ENCODE measurements at regions not wholly inside any gene's neighbourhood (a gene's known extent, or its start where the extent isn't known, plus 50 kb on each side); places are given as distances from the start of the nearest gene placed in this dataset.

- H2AFZ ChIP-seq (ENCODE audit: insufficient read depth, low read length, poor library complexity) = no peak overlapping the region
- no peak overlapping the region for H4K8ac ChIP-seq (ENCODE audit: low read depth, low read length)
- no peak overlapping the region for H2BK5ac ChIP-seq (ENCODE audit: low read depth, low read length, poor library complexity)
- H4K12ac ChIP-seq (ENCODE audit: low read depth, low read length) = no peak overlapping the region
- H3K79me1 ChIP-seq (ENCODE audit: low read length) = peaks cover 2% of the 10 kb centered on the region
- H3K27me3 ChIP-seq (ENCODE audit: insufficient read depth, low read length) = no peaks in the 10 kb centered on the region
- no peaks in the 10 kb centered on the region for H3K36me3 ChIP-seq (ENCODE audit: control insufficient read depth in 1 of 2, insufficient read depth in 2 of 2, low read length in 2 of 2)
- H2BK120ac ChIP-seq (ENCODE audit: insufficient read depth, low read length, poor library complexity) = no peak overlapping the region
- no peak overlapping the region for H3K14ac ChIP-seq (ENCODE audit: low read length)
- no peak overlapping the region for H3K4ac ChIP-seq (ENCODE audit: low read depth, low read length)
- no peak overlapping the region for H3K27ac ChIP-seq (ENCODE audit: low read depth, low read length)
- peaks cover 0 to 1% of the 10 kb centered on the region in 2 experiments for H3K4me1 ChIP-seq (ENCODE audit: control insufficient read depth in 1 of 2, insufficient read depth in 2 of 2, low read length in 2 of 2)
- DNase-seq = no peak
- no peak overlapping the region for H3K18ac ChIP-seq (ENCODE audit: low read length)
- no peak overlapping the region for H3K23ac ChIP-seq (ENCODE audit: low read length)
- H2BK12ac ChIP-seq (ENCODE audit: low read length) = no peak overlapping the region
- no peak overlapping the region for H3K4me3 ChIP-seq (ENCODE audit: low read depth, low read length)
- H3K9ac ChIP-seq (ENCODE audit: low read length) = no peak overlapping the region
- no peak overlapping the region for H3K4me2 ChIP-seq (ENCODE audit: low read length)
- no CpG with 5 or more reads among the region's 1 CpG for WGBS (ENCODE audit: extremely low coverage, insufficient coverage, insufficient read length)
- no peak overlapping the region for H2AK5ac ChIP-seq (ENCODE audit: low read length)
- no peaks in the 10 kb centered on the region for H3K79me2 ChIP-seq (ENCODE audit: control insufficient read depth, insufficient read depth, low read length, poor library complexity)
- no peaks in the 10 kb centered on the region for H3K9me3 ChIP-seq (ENCODE audit: insufficient read depth, low read depth, low read length)
- H4K91ac ChIP-seq (ENCODE audit: low read depth, low read length) = no peak overlapping the region
Observed at GRCh38 chr15:39246523-39246922, 334.4 kb upstream of the THBS1 start.

- H3K27me3 ChIP-seq (ENCODE audit: insufficient read depth, low read length) = no peaks in the 10 kb centered on the region
- no peak overlapping the region for H4K8ac ChIP-seq (ENCODE audit: low read depth, low read length)
- H3K79me2 ChIP-seq (ENCODE audit: control insufficient read depth, insufficient read depth, low read length, poor library complexity) = no peaks in the 10 kb centered on the region
- no peak overlapping the region for H3K4me2 ChIP-seq (ENCODE audit: low read length)
- H3K79me1 ChIP-seq (ENCODE audit: low read length) = peaks cover 2% of the 10 kb centered on the region
- no peak overlapping the region for H2BK120ac ChIP-seq (ENCODE audit: insufficient read depth, low read length, poor library complexity)
- no peak for DNase-seq
- H4K12ac ChIP-seq (ENCODE audit: low read depth, low read length) = no peak overlapping the region
- no peak overlapping the region for H2AFZ ChIP-seq (ENCODE audit: insufficient read depth, low read length, poor library complexity)
- no peak overlapping the region for H3K23ac ChIP-seq (ENCODE audit: low read length)
- no peak overlapping the region for H2AK5ac ChIP-seq (ENCODE audit: low read length)
- no peak overlapping the region for H3K9ac ChIP-seq (ENCODE audit: low read length)
- no peak overlapping the region for H3K4ac ChIP-seq (ENCODE audit: low read depth, low read length)
- H2BK5ac ChIP-seq (ENCODE audit: low read depth, low read length, poor library complexity) = no peak overlapping the region
- no peak overlapping the region for H4K91ac ChIP-seq (ENCODE audit: low read depth, low read length)
- no peak overlapping the region for H3K18ac ChIP-seq (ENCODE audit: low read length)
- H3K27ac ChIP-seq (ENCODE audit: low read depth, low read length) = peak overlapping the region; percentile 20
- H3K36me3 ChIP-seq (ENCODE audit: control insufficient read depth in 1 of 2, insufficient read depth in 2 of 2, low read length in 2 of 2) = no peaks in the 10 kb centered on the region
- H3K4me3 ChIP-seq (ENCODE audit: low read depth, low read length) = no peak overlapping the region
- no peaks in the 10 kb centered on the region for H3K9me3 ChIP-seq (ENCODE audit: insufficient read depth, low read depth, low read length)
- H3K4me1 ChIP-seq (ENCODE audit: control insufficient read depth in 1 of 2, insufficient read depth in 2 of 2, low read length in 2 of 2) = peaks cover 0 to 1% of the 10 kb centered on the region in 2 experiments
- H3K14ac ChIP-seq (ENCODE audit: low read length) = no peak overlapping the region
- H2BK12ac ChIP-seq (ENCODE audit: low read length) = no peak overlapping the region
- WGBS (ENCODE audit: extremely low coverage, insufficient coverage, insufficient read length) = no CpG with 5 or more reads among the region's 1 CpG
Observed at GRCh38 chr15:39247574-39247973, 333.3 kb upstream of the THBS1 start.

- Histone ChIP-seq H3K27me3 (ENCODE audit: insufficient read depth, low read length) (no peaks in the 10 kb centered on the region), H2AFZ (ENCODE audit: insufficient read depth, low read length, poor library complexity) (no peak overlapping the region), H4K91ac (ENCODE audit: low read depth, low read length) (no peak overlapping the region), H4K12ac (ENCODE audit: low read depth, low read length) (no peak overlapping the region), H2BK12ac (ENCODE audit: low read length) (no peak overlapping the region), H2BK5ac (ENCODE audit: low read depth, low read length, poor library complexity) (no peak overlapping the region), H3K4me2 (ENCODE audit: low read length) (no peak overlapping the region), H3K18ac (ENCODE audit: low read length) (no peak overlapping the region), H3K4me3 (ENCODE audit: low read depth, low read length) (no peak overlapping the region), H2BK120ac (ENCODE audit: insufficient read depth, low read length, poor library complexity) (no peak overlapping the region), H3K9me3 (ENCODE audit: insufficient read depth, low read depth, low read length) (no peaks in the 10 kb centered on the region), H3K27ac (ENCODE audit: low read depth, low read length) (no peak overlapping the region), H3K4me1 (ENCODE audit: control insufficient read depth in 1 of 2, insufficient read depth in 2 of 2, low read length in 2 of 2) (peaks cover 0 to 1% of the 10 kb centered on the region in 2 experiments), H3K14ac (ENCODE audit: low read length) (no peak overlapping the region), H3K36me3 (ENCODE audit: control insufficient read depth in 1 of 2, insufficient read depth in 2 of 2, low read length in 2 of 2) (no peaks in the 10 kb centered on the region), H3K23ac (ENCODE audit: low read length) (no peak overlapping the region), H4K8ac (ENCODE audit: low read depth, low read length) (no peak overlapping the region), H3K4ac (ENCODE audit: low read depth, low read length) (no peak overlapping the region), H2AK5ac (ENCODE audit: low read length) (no peak overlapping the region), H3K9ac (ENCODE audit: low read length) (no peak overlapping the region), H3K79me1 (ENCODE audit: low read length) (peaks cover 2% of the 10 kb centered on the region), H3K79me2 (ENCODE audit: control insufficient read depth, insufficient read depth, low read length, poor library complexity) (no peaks in the 10 kb centered on the region)
- DNase-seq = no peak
- WGBS (ENCODE audit: extremely low coverage, insufficient coverage, insufficient read length) = no CpG with 5 or more reads among the region's 4 CpGs
Observed at GRCh38 chr15:39248204-39248603, 332.7 kb upstream of the THBS1 start.

- H4K91ac ChIP-seq (ENCODE audit: low read depth, low read length) = no peak overlapping the region
- H3K27ac ChIP-seq (ENCODE audit: low read depth, low read length) = no peak overlapping the region
- H3K4me1 ChIP-seq (ENCODE audit: control insufficient read depth in 1 of 2, insufficient read depth in 2 of 2, low read length in 2 of 2) = peaks cover 0 to 1% of the 10 kb centered on the region in 2 experiments
- DNase-seq = no peak
- no CpG with 5 or more reads among the region's 1 CpG for WGBS (ENCODE audit: extremely low coverage, insufficient coverage, insufficient read length)
- H3K4me2 ChIP-seq (ENCODE audit: low read length) = no peak overlapping the region
- H2AFZ ChIP-seq (ENCODE audit: insufficient read depth, low read length, poor library complexity) = no peak overlapping the region
- H2BK120ac ChIP-seq (ENCODE audit: insufficient read depth, low read length, poor library complexity) = no peak overlapping the region
- no peaks in the 10 kb centered on the region for H3K9me3 ChIP-seq (ENCODE audit: insufficient read depth, low read depth, low read length)
- H3K27me3 ChIP-seq (ENCODE audit: insufficient read depth, low read length) = no peaks in the 10 kb centered on the region
- H3K36me3 ChIP-seq (ENCODE audit: control insufficient read depth in 1 of 2, insufficient read depth in 2 of 2, low read length in 2 of 2) = no peaks in the 10 kb centered on the region
- no peak overlapping the region for H3K23ac ChIP-seq (ENCODE audit: low read length)
- H3K9ac ChIP-seq (ENCODE audit: low read length) = no peak overlapping the region
- H2BK5ac ChIP-seq (ENCODE audit: low read depth, low read length, poor library complexity) = no peak overlapping the region
- H3K4me3 ChIP-seq (ENCODE audit: low read depth, low read length) = no peak overlapping the region
- no peak overlapping the region for H3K18ac ChIP-seq (ENCODE audit: low read length)
- H3K14ac ChIP-seq (ENCODE audit: low read length) = no peak overlapping the region
- no peaks in the 10 kb centered on the region for H3K79me2 ChIP-seq (ENCODE audit: control insufficient read depth, insufficient read depth, low read length, poor library complexity)
- no peak overlapping the region for H4K8ac ChIP-seq (ENCODE audit: low read depth, low read length)
- H3K79me1 ChIP-seq (ENCODE audit: low read length) = peaks cover 2% of the 10 kb centered on the region
- no peak overlapping the region for H3K4ac ChIP-seq (ENCODE audit: low read depth, low read length)
- no peak overlapping the region for H4K12ac ChIP-seq (ENCODE audit: low read depth, low read length)
- no peak overlapping the region for H2AK5ac ChIP-seq (ENCODE audit: low read length)
- H2BK12ac ChIP-seq (ENCODE audit: low read length) = no peak overlapping the region
Observed at GRCh38 chr15:39250001-39250400, 330.9 kb upstream of the THBS1 start.

All from trophoblast cell (in vitro differentiated cells and primary cell).